DOHH2 (cell line): ENCODE measurements at regions not wholly inside any gene's neighbourhood (a gene's known extent, or its start where the extent isn't known, plus 50 kb on each side); places are given as distances from the start of the nearest gene placed in this dataset.

Source experiments
- H3F3A ChIP-seq: fragments of 200-600 bp; sonication (generic), shearing (Covaris generic); 2 replicates; pipeline ENCODE4 v1.6.0; 2016; ENCODE audit warnings: antibody characterized with exemption, mild to moderate bottlenecking; ENCODE audit not compliant: control insufficient read depth, insufficient read depth
- H3K27ac ChIP-seq: fragments of 200-600 bp; sonication (generic); 2 replicates; pipeline ENCODE4 v1.5.1; 2014; ENCODE audit warnings: low read depth, mild to moderate bottlenecking, low read length, moderate library complexity
- H3K27me3 ChIP-seq: fragments of 200-600 bp; sonication (generic); 2 replicates; pipeline ENCODE4 v1.6.1; 2014; ENCODE audit warnings: mild to moderate bottlenecking, low read length, mixed read lengths; ENCODE audit not compliant: control insufficient read depth
- H3K36me3 ChIP-seq: fragments of 200-600 bp; sonication (generic); 2 replicates; pipeline ENCODE4 v1.6.1; 2014; ENCODE audit warnings: mild to moderate bottlenecking, low read length, moderate library complexity, mixed read lengths; ENCODE audit not compliant: control insufficient read depth
- H3K4me1 ChIP-seq: fragments of 200-600 bp; sonication (generic); 2 replicates; pipeline ENCODE4 v1.6.1; 2014; ENCODE audit warnings: mild to moderate bottlenecking, low read length, mixed read lengths; ENCODE audit not compliant: control insufficient read depth
- H3K4me2 ChIP-seq: fragments of 200-600 bp; sonication (generic); 2 replicates; pipeline ENCODE4 v1.6.0; 2014; ENCODE audit warnings: mild to moderate bottlenecking, low read length, moderate library complexity
- H3K4me3 ChIP-seq: fragments of 200-600 bp; sonication (generic); 2 replicates; pipeline ENCODE4 v1.5.1; 2014; ENCODE audit warnings: mild to moderate bottlenecking, low read length, mixed read lengths
- H3K79me2 ChIP-seq: fragments of 200-600 bp; sonication (generic); 2 replicates; pipeline ENCODE4 v1.6.1; 2014; ENCODE audit warnings: mild to moderate bottlenecking, low read length, mixed read lengths; ENCODE audit not compliant: control insufficient read depth
- H3K9me2 ChIP-seq: fragments of 200-600 bp; sonication (generic); replicated peaks from 2 replicates; pipeline ENCODE4 v1.6.1; 2014; ENCODE audit warnings: mild to moderate bottlenecking, low read length, mixed read lengths; ENCODE audit not compliant: control insufficient read depth
- H3K9me3 ChIP-seq: fragments of 200-600 bp; sonication (generic); 2 replicates; pipeline ENCODE4 v1.6.1; 2014; ENCODE audit warnings: antibody characterized with exemption, low read length, mixed read lengths; ENCODE audit not compliant: control insufficient read depth, insufficient read depth
- H4K20me1 ChIP-seq: fragments of 200-600 bp; sonication (generic); 2 replicates; pipeline ENCODE4 v1.6.0; 2014; ENCODE audit warnings: low read depth, mild to moderate bottlenecking, antibody characterized with exemption, low read length, moderate library complexity; ENCODE audit not compliant: control insufficient read depth, insufficient read depth
- CTCF ChIP-seq: fragments of 200-600 bp; sonication (generic); IDR thresholded peaks from one replicate; pipeline ENCODE4 v1.5.1; 2014; ENCODE audit warnings: antibody characterized with exemption, mild to moderate bottlenecking, low read depth, low read length; ENCODE audit not compliant: poor library complexity, severe bottlenecking
- EZH2phosphoT487 ChIP-seq: fragments of 200-600 bp; sonication (generic); IDR thresholded peaks from 2 replicates; pipeline ENCODE4 v1.6.1; 2017; ENCODE audit warnings: borderline replicate concordance, mild to moderate bottlenecking, antibody characterized with exemption, low read length, moderate library complexity, mixed read lengths

GRCh38 chr1:229836324-229836723 lies 210.3 kb downstream of the URB2 start:
- Histone ChIP-seq H3K79me2 (no peaks in the 10 kb centered on the region), H3K27ac (no peak overlapping the region), H3K4me3 (no peak overlapping the region), H3K36me3 (no peaks in the 10 kb centered on the region), H3K9me2 (no peaks in the 10 kb centered on the region), H4K20me1 (no peaks in the 10 kb centered on the region), H3K9me3 (no peaks in the 10 kb centered on the region), H3K4me2 (no peak overlapping the region), H3K27me3 (no peaks in the 10 kb centered on the region; the same call in 1 of the 2 replicates), H3K4me1 (no peaks in the 10 kb centered on the region), H3F3A (no peaks in the 10 kb centered on the region)
- TF ChIP-seq EZH2phosphoT487, result no peak
- no peak for TF ChIP-seq CTCF

- Histone ChIP-seq H3K79me2 (no peaks in the 10 kb centered on the region), H3K9me3 (no peaks in the 10 kb centered on the region), H4K20me1 (no peaks in the 10 kb centered on the region), H3K4me2 (no peak overlapping the region), H3K27me3 (no peaks in the 10 kb centered on the region; the same call in 1 of the 2 replicates), H3K4me3 (no peak overlapping the region), H3K36me3 (no peaks in the 10 kb centered on the region), H3K27ac (no peak overlapping the region), H3F3A (no peaks in the 10 kb centered on the region), H3K4me1 (no peaks in the 10 kb centered on the region), H3K9me2 (no peaks in the 10 kb centered on the region)
- TF ChIP-seq EZH2phosphoT487, result no peak
- TF ChIP-seq CTCF, result no peak
These were observed 212.2 kb downstream of the URB2 start for GRCh38 chr1:229838204-229838603.

- no peak overlapping the region for H3K27ac ChIP-seq
- H3K4me1 ChIP-seq, result no peaks in the 10 kb centered on the region
- no peaks in the 10 kb centered on the region for H3K79me2 ChIP-seq
- no peaks in the 10 kb centered on the region for H4K20me1 ChIP-seq
- no peaks in the 10 kb centered on the region for H3F3A ChIP-seq
- H3K27me3 ChIP-seq, result peaks cover 13% of the 10 kb centered on the region
- no peaks in the 10 kb centered on the region for H3K36me3 ChIP-seq
- TF ChIP-seq CTCF (no peak), EZH2phosphoT487 (no peak)
- H3K9me2 ChIP-seq, result no peaks in the 10 kb centered on the region
- H3K9me3 ChIP-seq, result no peaks in the 10 kb centered on the region
- H3K4me2 ChIP-seq, result no peak overlapping the region
- H3K4me3 ChIP-seq, result no peak overlapping the region
These were observed 213.8 kb downstream of the URB2 start for GRCh38 chr1:229839800-229840199.

- Histone ChIP-seq H3K9me3 (no peaks in the 10 kb centered on the region), H3K4me2 (no peak overlapping the region), H3K79me2 (no peaks in the 10 kb centered on the region), H3K27me3 (peaks cover 22% of the 10 kb centered on the region), H3K36me3 (no peaks in the 10 kb centered on the region), H3K27ac (no peak overlapping the region), H4K20me1 (no peaks in the 10 kb centered on the region), H3K4me3 (no peak overlapping the region), H3K4me1 (no peaks in the 10 kb centered on the region), H3F3A (no peaks in the 10 kb centered on the region), H3K9me2 (no peaks in the 10 kb centered on the region)
- TF ChIP-seq CTCF (no peak), EZH2phosphoT487 (no peak)
These were observed 215.2 kb downstream of the URB2 start for GRCh38 chr1:229841230-229841629.
